Endodermal cell (in vitro differentiated cells): ENCODE measurements at regions not wholly inside any gene's neighbourhood (a gene's known extent, or its start where the extent isn't known, plus 50 kb on each side); places are given as distances from the start of the nearest gene placed in this dataset.

Source experiments
- DNase-seq: peaks from one replicate; pipeline ENCODE4 v3.0.0-alpha.2; 2017
- H3K27ac ChIP-seq: 2 replicates; pipeline ENCODE4 v1.5.1; 2013; ENCODE audit warnings: mild to moderate bottlenecking, low read depth, low read length, moderate library complexity
- H3K27me3 ChIP-seq: 2 replicates; pipeline ENCODE4 v1.6.1; 2013; ENCODE audit warnings: mild to moderate bottlenecking, low read length, moderate library complexity; ENCODE audit not compliant: insufficient read depth, control insufficient read depth, poor library complexity, severe bottlenecking
- H3K36me3 ChIP-seq: 2 replicates; pipeline ENCODE4 v1.7.0; 2013; ENCODE audit warnings: mild to moderate bottlenecking, low read length, moderate library complexity; ENCODE audit not compliant: control insufficient read depth, insufficient read depth
- H3K4me1 ChIP-seq: one replicate; pipeline ENCODE4 v1.7.0; 2013; ENCODE audit warnings: low read length; ENCODE audit not compliant: control insufficient read depth, insufficient read depth
- H3K4me3 ChIP-seq: 2 replicates; pipeline ENCODE4 v1.5.1; 2013; ENCODE audit warnings: mild to moderate bottlenecking, low read length, moderate library complexity
- H3K9ac ChIP-seq: 2 replicates; pipeline ENCODE4 v1.6.1; 2013; ENCODE audit warnings: mild to moderate bottlenecking, low read length, moderate library complexity; ENCODE audit not compliant: poor library complexity, severe bottlenecking; ENCODE audit errors: extremely low read depth
- H3K9me3 ChIP-seq: 2 replicates; pipeline ENCODE4 v1.6.1; 2013; ENCODE audit warnings: mild to moderate bottlenecking, low read length, moderate library complexity; ENCODE audit not compliant: control insufficient read depth
- H3K27ac Mint-ChIP-seq: 2 replicates; pipeline ENCODE4 v1.8.0; 2020; ENCODE audit warnings: mixed read lengths
- H3K27me3 Mint-ChIP-seq: 2 replicates; pipeline ENCODE4 v1.8.0; 2021; ENCODE audit warnings: mild to moderate bottlenecking, mixed read lengths; ENCODE audit not compliant: insufficient read depth
- H3K36me3 Mint-ChIP-seq: 2 replicates; pipeline ENCODE4 v1.8.0; 2020; ENCODE audit warnings: low read depth, mixed read lengths
- H3K4me1 Mint-ChIP-seq: 2 replicates; pipeline ENCODE4 v1.8.0; 2020; ENCODE audit warnings: mixed read lengths
- H3K4me3 Mint-ChIP-seq: 2 replicates; pipeline ENCODE4 v1.8.0; 2020; ENCODE audit warnings: mild to moderate bottlenecking, moderate library complexity, mixed read lengths
- H3K9me3 Mint-ChIP-seq: 2 replicates; pipeline ENCODE4 v1.8.0; 2020; ENCODE audit warnings: mild to moderate bottlenecking, mixed read lengths
- CTCF ChIP-seq: fragments of 200-600 bp; sonication (generic); conservative IDR thresholded peaks from 2 replicates; pipeline ENCODE4 v1.5.0; 2021; ENCODE audit warnings: antibody characterized with exemption, mild to moderate bottlenecking
- WGBS, 2 experiments: methylation state at CpG; one replicate each; pipeline versions ENCODE4 v1.1.5 to v1.1.7; 2013; ENCODE audit warnings: missing lambda C conversion rate in 2 of 2, mixed read lengths in 1 of 2; ENCODE audit not compliant: insufficient coverage in 1 of 2, insufficient read length in 1 of 2; 5-methylcytosine and 5-hydroxymethylcytosine counted together

- Histone ChIP-seq H3K36me3 (no peaks in the 10 kb centered on the region), H3K27ac (no peak overlapping the region), H3K9ac (no peak overlapping the region), H3K4me1 (peaks cover 11% of the 10 kb centered on the region), H3K27me3 (no peaks in the 10 kb centered on the region), H3K9me3 (no peaks in the 10 kb centered on the region), H3K4me3 (no peak overlapping the region)
- H3K27me3 Mint-ChIP-seq, result peaks cover 3% of the 10 kb centered on the region
- TF ChIP-seq CTCF, result no peak
- 90 to 96% methylated on average over 7 to 8 of the region's 8 CpGs for WGBS, 2 experiments
- DNase-seq, result no peak
- H3K27ac Mint-ChIP-seq, result no peak overlapping the region
- no peaks in the 10 kb centered on the region for H3K9me3 Mint-ChIP-seq
- no peaks in the 10 kb centered on the region for H3K36me3 Mint-ChIP-seq
- H3K4me1 Mint-ChIP-seq, result peaks cover 30% of the 10 kb centered on the region
- H3K4me3 Mint-ChIP-seq, result no peak overlapping the region
Observed at GRCh38 chr10:14403881-14404623, 73.3 kb upstream of the FRMD4A start.

GRCh38 chr10:14403359-14403758 is 72.6 kb upstream of the FRMD4A start:
- Mint-ChIP-seq H3K36me3 (no peaks in the 10 kb centered on the region), H3K27me3 (peaks cover 3% of the 10 kb centered on the region), H3K27ac (no peak overlapping the region), H3K9me3 (no peaks in the 10 kb centered on the region), H3K4me1 (peaks cover 30% of the 10 kb centered on the region), H3K4me3 (no peak overlapping the region)
- Histone ChIP-seq H3K4me1 (peaks cover 11% of the 10 kb centered on the region), H3K36me3 (no peaks in the 10 kb centered on the region), H3K9me3 (no peaks in the 10 kb centered on the region), H3K27ac (no peak overlapping the region), H3K4me3 (no peak overlapping the region), H3K27me3 (no peaks in the 10 kb centered on the region), H3K9ac (no peak overlapping the region)
- TF ChIP-seq CTCF, result no peak
- WGBS, 2 experiments, result 71 to 76% methylated on average over 6 of the region's 6 CpGs
- no peak for DNase-seq

GRCh38 chr10:14399641-14400040 is 68.9 kb upstream of the FRMD4A start:
- Histone ChIP-seq H3K27ac (no peak overlapping the region), H3K27me3 (no peaks in the 10 kb centered on the region), H3K9me3 (no peaks in the 10 kb centered on the region), H3K9ac (no peak overlapping the region), H3K36me3 (no peaks in the 10 kb centered on the region), H3K4me1 (no peaks in the 10 kb centered on the region), H3K4me3 (no peak overlapping the region)
- peaks cover 2% of the 10 kb centered on the region for H3K27me3 Mint-ChIP-seq
- no peak overlapping the region for H3K27ac Mint-ChIP-seq
- TF ChIP-seq CTCF, result no peak
- no peak for DNase-seq
- H3K36me3 Mint-ChIP-seq, result no peaks in the 10 kb centered on the region
- WGBS, 2 experiments, result 95 to 100% methylated on average over 3 of the region's 3 CpGs
- no peak overlapping the region for H3K4me3 Mint-ChIP-seq
- no peaks in the 10 kb centered on the region for H3K9me3 Mint-ChIP-seq
- peaks cover 11% of the 10 kb centered on the region for H3K4me1 Mint-ChIP-seq
